Lung microvascular endothelial cell (primary cell): ENCODE measurements at regions not wholly inside any gene's neighbourhood (a gene's known extent, or its start where the extent isn't known, plus 50 kb on each side); places are given as distances from the start of the nearest gene placed in this dataset.
A peak's percentile ranks its signal among the peaks of the same experiment; 100 is the strongest.

ENCODE experiments used
- DNase-seq, 2 donors: peaks; one replicate each; pipeline versions ENCODE4 v3.0.0 to v3.0.0-alpha.2; 2010; ENCODE audit warnings: low read depth in 2 of 2

DNA sequence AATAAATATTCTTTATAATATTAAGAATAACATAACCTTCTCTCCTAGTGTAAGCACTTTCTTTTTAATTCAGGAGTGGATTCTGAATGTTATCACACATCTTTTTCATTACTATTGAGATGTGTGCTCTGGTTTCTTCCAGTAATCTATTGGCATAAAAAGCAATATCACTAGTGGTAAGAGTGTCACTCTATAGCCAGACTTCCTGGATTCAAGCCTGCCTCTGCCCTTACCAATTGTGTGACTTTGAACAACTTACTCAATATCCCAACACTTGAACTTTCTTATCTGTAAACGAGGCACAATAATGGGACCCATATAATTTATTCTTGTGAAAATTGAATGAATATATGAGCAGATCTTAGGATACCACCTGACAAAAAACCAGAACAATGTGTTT is 71.0 kb downstream of the SEM1 start:
- no peak for DNase-seq

DNA sequence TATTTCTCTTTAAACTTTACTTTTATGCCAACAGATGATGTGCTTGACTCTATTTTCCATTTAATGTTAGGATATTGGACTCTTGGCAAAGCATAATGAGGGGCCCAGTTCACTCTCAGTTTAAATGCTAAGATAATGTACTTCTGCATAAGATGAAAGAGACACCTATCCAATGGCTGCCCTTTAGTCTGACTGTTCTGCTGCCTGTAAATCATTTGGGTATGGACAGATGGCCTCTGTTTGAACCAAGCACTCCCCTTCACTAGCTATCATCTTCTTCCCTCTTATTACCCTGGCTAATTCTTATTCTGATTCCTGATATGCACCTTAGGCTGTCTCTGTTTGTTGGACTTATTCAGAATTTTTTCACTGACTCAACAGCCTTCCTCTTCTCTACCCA is 72.1 kb downstream of the SEM1 start:
- no peak for DNase-seq

DNA sequence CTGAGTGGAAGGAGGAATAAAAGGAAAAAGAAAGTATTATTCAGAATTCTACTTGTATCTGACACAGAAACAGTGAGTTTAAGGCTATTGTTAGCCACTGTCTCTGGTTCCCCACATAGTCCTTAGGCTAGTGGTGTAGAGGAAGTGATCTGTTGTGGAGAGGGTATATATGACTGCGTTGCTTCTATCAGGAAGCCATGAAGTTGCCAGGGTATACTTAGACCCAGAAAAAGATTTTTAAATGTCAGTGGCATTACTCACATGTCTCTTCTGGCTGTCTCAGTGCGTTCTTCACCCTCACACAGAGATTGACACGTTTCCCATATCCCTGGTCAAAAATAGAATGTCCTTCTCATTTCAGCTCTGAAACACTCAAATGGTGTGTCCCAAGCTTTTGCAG is 72.7 kb downstream of the SEM1 start:
- DNase-seq, result no peak

DNA sequence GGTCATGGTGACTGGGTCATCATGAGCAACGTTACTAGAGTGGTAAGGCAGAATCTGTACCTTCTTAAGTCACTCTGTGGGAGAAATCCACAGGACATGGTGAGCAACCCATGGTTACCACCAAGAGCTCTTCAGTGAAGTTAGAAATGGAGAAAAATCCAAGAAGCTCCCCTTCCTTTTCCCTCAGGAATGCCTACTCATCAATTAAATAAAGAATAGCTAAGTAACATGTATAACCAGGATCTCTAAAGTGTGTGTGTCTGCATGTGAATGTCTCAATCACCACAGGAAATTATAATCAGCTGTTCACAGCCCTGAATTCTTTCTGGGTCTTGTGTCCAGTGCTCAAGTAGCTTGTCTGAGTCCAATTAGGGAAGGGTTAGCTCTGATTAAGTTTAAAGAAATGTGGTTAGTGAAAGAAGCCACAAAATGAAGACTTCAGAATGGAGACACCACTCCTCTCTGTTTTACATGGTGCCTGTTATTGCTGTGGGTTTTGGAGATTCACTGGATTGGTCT is 73.2 kb downstream of the SEM1 start:
- no peak for DNase-seq

DNA sequence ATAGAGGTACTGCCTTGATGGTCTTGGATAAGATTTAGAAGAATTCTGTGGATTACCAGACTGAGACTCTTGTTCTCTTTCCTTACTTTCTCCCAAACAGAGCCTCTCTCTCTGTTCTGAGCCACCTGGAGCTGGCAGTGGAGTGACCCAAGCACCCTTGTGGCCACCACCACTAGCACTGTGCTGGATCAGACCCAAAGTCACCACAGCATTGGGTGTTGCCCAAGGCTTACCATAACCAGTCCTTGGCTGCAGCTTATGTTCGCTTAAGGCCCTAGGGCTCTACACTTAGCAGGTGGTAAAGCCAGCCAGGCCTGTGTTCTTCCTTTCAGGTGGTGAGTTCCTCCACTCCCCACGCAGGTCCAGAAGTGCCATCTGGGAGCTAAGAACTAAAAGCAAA is 79.8 kb downstream of the SEM1 start:
- no peak for DNase-seq

DNA sequence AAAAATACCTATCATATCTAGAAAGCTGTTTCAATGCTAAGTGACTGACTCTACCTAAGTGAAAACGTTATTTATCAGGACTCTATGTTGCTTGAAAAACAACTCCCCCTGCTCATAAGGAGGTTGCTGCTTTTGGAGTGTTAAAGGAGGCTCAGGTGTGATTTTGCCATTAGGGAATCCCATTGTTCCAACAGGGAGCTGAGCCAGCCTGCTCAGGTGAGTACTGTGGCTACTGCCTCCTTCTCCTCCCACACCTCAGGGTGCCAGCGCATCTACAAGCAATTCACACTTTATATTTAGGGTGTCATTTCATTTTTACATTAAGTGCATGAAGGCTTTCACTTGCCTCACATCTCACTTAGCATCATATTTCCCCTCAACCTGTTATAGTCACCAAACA is 84.7 kb downstream of the SEM1 start:
- DNase-seq, result no peak

DNA sequence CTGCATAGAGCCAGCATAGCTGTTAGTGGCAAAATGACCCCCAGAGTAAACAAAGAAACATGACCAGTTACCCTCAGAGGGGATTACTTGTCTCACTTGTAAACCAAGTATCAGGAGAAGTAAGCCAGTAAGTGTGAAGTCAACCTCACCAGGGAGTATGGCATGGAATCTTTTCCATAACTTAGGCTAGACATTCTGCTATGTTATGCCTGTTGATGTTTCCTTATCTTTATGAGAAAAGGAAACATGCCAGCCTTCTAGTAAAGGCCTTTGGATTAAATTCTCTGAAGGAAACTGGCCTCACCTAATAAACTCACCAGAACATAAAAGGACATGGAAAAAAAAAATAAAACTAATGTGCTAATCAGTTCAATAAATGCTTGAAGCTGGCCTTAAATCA is 87.7 kb downstream of the SEM1 start:
- DNase-seq, result no peak

DNA sequence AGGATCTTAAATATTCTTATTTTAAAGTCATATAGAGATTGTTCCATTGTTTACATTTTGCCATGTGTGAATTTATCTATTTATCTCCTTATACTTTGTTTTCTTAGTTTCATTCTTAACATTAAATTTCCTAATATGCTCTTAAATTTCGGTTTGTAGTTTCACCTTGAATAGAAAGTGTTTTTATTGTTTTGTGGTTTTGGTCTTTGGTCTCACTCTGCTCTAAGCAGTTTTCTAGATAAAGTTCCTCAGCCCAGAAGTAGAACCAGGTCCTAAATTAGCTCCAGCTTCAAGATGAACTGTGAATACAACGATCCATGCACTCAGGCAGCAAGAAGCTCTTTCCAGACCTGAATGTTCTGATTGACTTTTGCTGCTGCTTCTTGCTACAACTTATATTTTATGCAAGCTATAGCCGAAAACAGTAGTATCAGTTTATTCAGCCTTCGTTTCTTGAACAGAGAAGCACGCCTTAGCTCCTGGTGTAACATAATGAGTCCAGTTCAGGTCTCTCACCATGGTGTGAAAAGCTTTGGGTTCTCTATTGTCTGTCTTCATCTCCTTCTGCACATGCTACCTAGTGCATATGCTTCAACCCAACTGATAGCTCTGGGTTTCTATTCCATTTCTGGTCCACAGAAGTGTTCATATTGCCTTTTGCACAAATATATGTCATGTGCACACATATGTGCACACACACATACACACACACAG is 95.3 kb downstream of the SEM1 start:
- no peak for DNase-seq

DNA sequence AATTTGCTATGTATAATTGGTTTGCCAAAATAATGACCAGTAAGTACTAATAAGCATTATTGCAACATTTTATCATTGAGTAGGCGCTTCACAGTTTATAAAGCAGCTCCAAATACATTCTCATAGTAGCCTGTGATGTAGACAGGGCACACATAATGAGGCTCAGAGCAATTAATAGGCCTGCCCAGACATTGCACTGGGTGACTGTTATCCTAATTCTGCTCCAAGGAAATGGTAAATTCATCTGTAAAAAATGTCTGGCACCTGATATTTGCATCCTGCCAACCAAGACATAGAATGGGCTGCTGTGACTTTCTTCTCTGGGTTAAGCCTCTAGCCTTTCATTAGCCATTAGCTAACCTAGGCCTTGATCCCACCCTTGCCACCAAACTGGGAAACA is 97.6 kb downstream of the SEM1 start:
- DNase-seq, result no peak

DNA sequence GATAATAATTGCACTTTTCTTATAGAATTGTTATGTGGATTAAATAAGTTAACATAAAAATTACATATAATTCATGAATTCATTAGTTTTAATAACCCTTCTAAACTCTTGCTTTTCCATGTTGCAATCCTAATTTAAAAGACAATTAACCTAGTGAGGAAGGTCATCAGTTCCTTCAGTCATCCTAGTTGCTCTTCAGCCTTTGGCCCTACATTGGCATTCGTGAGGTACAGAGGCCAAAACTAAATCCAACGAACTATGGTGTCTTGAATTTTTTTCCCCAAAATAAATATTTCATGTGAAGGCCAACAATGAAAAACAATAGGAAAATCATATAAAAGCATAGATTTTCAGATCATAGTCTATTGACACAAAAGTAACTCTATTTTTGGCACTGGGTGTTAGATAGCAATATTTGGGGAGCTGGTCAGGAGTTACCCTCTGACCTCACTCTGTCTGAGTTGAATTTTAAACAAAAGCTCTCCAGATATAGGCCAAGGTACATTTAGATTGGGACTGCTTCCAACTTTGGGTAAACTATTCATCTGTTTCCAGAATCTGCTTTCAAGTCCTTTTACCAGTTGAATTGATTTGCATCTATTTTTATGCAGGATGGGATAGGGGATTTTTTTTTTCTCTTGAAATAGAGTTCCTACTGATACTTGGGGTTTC is 104.5 kb downstream of the SEM1 start:
- no peak for DNase-seq

DNA sequence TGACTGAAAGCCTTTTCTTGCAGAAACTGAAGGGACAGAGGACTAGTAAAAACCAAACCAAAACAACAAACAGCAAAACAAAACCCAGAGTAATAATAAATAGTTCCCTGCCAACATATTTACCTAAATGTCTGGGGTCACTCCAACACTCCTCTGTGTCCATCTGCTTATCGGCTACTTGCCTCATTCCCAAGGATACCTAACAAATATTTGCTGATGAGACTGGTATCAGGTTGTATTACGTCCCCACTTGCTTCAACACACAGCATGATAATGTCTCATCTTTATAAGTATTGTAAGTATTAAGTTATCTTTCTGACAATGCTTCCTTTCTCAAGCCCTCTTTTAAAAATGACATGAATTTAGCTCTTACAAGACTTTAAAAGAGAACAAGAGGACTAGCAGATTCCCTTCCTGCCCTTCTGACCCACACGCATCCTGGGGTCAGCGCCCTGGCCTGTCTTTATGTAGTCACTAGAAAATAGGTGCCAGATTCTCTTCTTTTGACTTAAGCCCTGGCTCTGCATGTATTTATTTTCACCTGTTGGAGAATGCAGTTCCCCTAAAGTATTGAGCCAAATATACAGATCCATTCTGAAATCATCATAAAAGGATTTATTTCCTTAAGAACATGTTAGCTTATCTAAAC is 110.2 kb downstream of the SEM1 start:
- DNase-seq, result no peak

DNA sequence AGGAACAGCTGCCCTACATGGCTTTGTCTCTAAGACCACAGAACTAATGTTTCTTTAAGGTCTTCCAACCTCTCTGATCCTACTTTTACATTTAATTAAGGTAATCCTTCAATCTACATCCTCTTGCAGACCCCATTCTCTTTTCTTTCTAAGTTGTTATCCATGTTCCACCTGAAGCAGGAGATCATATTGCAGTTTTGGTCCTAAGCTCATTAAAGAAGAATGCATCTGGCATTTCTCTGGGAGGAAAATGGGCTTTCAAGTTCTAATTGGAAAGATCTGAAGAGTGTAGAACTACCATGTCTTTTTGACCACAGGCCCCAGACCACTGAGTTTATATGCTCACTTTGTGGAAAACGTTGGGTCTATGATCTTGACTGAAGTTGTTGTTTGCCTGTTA is 111.2 kb downstream of the SEM1 start:
- DNase-seq, result no peak

DNA sequence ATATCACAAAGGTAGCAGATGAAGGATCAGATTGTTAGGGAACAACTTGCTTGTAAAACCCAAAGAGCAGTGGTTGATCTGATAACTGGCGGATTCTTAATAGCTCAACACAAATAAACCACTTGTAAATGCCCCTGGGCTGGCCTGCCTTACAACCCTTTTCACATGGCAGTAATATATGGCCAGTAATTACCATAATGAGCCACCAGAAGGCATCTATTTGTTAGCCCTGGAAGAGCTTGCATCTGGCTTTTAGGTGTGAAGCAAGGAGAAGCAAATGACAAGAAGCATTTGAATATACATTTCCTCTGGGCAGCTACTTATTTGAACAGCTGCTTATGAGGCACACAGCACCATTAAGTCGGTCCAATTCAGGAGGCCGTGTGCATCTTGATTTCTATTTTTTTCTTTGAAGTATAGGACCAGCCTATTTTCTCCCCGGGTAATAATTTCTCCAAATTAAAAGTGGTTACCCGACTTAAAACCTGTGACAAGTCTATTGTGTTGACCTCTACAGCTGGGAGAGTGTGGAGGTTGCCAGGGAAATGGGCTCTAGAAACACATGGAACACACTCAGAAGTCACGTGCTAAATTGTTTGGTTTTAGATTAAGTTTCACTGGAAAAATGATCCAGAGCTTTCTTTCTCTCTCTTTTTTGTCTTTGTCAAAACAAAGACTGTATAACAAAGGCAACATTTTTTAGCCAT is 113.4 kb downstream of the SEM1 start:
- DNase-seq, result peak; percentile 13 to 35

DNA sequence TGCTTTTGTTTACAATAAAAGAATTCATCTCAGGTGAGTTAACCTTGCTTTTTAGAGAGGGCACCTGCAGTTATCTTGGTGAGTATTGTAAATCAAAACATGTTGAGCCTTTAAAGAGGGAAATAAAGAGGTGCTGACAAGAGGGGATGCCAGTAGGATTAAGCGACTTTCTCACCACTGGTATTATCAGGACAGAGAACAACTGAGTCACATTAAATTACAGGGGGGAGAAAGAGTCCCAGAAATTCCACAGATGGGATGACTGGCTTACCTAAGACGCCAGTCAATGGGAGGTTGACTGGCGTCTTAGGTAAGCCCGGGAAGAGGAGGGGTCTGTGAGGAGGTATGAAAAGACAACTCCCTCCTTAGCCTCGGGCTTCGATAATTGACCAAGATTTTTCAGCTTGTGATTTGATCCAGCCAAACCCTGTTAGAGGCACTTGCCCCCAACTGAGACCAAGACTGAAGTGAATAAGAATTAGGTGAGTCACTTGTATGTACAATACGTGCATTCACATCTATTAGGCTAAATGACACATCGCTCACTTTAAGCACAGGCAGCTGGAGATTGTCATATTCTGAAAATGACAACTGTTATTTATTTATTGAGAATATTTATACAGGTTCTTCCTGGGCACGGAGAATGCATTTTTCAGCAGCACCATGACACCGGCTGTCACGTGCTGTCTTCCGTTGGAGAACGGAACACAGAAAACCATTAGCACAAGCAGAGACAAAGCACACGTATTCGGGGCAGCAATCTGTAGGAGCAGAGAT is 117.6 kb downstream of the SEM1 start:
- DNase-seq, result no peak

DNA sequence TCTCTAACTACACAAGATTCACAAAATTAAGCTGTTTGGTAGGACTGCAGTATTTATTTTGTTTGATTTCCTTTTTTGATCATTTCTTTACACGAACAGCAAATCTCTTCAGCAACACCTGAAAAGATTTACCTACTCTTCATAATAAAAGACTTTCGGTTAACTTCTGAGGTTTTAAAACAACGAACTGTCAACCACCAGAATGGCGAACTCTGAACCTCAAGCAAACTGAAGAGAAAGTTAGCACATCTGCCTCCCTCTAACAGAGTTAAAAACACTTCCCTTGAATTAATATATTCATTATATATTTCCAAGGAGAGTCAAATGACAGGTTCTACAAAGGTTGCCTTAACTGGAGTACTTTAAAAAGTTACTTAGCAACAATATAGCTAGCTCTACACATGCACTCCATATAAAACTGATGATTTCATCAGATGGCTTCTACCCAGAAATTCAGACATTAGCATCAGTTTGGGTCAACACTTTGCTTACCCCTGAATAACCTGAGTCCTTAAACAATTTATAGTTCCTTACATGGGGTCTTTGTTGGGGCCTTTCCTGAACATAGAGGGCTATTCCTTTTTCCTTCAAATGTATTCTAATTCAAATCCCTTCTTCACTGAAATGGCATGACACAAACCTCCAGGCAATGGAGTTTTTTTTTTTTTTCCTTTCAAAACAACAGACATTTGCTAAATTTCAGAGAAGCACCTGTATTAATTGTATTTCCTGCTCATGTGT is 118.3 kb downstream of the SEM1 start:
- DNase-seq, result no peak

DNA sequence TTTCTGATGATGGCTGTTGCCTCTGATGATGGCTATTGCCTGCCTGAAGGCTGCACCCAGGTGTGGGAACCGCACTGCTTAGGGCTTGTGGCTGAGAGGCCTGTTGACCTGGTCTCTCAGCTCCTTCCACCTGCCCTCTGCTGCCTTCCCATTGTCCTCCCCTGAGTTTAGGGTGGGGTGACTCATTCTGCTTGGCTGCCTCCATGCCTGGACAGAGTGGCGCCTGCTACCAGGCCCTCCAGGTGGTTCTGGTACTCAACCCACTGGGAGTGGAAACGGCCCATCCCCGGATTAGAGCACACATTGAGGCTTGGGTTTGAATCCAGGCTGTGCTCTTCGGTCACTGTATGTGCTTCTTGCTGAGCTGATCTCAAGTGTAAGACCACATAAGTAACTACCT is 120.6 kb downstream of the SEM1 start:
- DNase-seq, result no peak

DNA sequence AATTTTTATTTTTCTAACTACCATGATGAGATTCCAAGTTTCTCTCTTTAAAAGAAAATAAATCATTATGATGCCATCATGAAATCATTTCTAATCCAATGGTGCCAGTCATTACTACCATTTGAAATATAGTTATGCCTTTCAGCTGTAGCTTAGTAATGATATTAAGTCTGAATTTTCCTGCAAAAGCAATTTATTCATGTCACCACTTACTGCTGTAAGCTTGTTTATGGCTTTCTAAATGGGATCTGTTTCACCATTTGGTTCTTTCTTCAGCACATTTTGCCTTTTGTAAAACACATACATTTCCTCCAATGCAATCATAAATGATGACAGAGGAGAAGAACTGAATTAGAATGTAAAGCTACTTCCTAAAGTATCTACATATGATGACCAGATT is 130.5 kb downstream of the SEM1 start:
- DNase-seq, result no peak

DNA sequence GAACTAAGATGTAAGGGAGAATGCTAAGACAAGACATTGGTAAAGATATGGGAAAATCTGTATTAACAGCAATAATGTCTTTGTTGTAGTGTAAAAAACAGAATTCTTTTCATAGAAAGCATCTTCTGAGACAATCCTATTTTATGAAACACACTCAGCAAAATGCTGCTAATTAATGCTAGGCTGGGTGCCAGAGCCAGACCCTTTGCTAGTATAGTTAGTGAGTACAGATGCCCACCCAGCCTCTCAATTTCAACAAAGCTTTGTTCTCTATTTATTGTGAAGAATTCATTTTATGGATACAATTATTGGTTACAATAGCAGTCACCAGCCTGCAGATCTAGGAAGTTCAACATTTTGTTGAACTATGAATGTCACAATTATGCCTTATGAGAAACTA is 131.0 kb downstream of the SEM1 start:
- no peak for DNase-seq

DNA sequence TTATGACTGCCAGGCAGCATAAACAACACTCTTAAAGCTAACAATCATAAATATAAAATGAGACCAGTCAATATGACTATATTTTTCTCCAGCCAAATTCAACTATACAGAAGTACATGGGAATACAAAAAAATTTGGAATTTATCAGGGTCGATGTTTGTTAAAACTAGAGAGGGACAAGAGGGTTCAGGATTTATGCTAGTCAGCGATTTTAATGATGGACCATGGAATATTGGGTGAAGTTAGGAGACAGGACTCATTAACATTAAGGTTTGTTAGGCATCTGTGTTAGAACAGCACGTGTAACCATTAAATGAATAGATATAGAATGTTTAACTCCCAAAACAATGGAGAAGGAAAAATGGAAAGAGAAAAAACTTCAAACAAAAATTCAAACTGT is 146.2 kb downstream of the SEM1 start:
- DNase-seq, result no peak

DNA sequence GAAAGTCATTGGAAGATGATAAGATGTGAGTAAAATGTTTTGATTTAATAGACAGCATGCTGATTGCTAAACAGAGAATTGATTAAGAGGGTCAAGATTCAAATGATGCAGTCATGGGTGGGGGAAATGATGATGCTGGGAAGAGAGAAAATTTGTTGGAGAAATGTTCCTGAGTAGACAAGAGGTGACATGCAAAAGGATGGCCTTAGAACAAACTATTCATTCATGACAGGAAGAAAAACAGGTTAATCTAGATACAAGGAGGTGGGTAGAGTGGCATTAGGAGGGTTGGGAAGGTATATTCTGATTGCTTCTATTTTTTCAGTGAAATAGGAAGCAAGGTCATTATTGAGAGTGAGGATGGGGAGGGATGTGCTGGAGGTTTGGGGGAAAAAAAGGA is 146.7 kb downstream of the SEM1 start:
- DNase-seq, result no peak

DNA sequence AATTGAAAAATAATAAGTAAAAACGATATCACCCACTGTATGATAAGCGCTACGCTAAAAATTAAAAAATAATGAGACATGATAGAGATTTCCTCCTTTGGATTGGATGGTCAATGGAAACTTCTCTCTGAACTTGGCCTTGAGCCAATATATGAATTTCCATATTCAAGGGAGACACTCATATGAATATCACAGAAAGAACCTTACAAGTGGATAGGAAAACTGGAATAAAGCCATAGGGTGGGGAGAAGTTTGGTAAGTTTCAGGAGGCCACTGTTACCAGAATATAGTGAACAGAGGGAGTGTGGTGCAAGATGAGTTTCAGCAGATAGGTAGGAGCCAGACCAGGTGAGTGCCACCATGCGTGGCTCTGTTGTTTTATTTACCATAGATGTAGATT is 147.2 kb downstream of the SEM1 start:
- no peak for DNase-seq
